ENCODE measurements at regions not wholly inside any gene's neighbourhood (a gene's known extent, or its start where the extent isn't known, plus 50 kb on each side); places are given as distances from the start of the nearest gene placed in this dataset.

DNA sequence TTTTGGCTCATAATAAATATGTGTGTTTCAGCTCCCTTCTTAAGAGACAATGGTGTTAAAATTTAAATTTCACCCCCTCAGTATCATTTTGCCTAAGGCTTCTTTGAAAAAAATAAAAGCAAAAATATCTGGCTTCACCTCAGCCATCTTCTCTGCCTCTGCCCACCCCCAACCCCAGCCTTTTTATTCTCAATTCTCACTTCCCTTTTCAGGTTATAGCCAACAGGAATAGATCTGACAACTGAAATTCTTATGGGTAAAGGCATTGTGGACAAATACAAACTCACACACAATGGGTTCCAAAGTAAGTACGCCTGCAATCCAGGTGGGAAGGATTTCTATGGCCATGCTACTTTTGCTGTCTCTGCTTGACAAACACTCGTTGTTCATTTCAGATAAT lies 399.0 kb upstream of the ARRDC4 start:
- no peak for ATAC-seq
- TF ChIP-seq ZFP30 (CRISPR knock-in tag; IDR thresholded peaks at IDR 0.05) (no peak), GLIS3 (CRISPR knock-in tag; IDR thresholded peaks at IDR 0.05) (no peak), ESRRG (CRISPR knock-in tag; IDR thresholded peaks at IDR 0.05) (no peak), ISL1 (CRISPR knock-in tag; IDR thresholded peaks at IDR 0.05) (no peak), ZNF565 (CRISPR knock-in tag; conservative IDR thresholded peaks at IDR 0.05; ENCODE audit: low read depth) (no peak), TCF4 (CRISPR knock-in tag; IDR thresholded peaks at IDR 0.05; ENCODE audit: borderline replicate concordance) (no peak)
- TF ChIP-seq, protein P1, sequence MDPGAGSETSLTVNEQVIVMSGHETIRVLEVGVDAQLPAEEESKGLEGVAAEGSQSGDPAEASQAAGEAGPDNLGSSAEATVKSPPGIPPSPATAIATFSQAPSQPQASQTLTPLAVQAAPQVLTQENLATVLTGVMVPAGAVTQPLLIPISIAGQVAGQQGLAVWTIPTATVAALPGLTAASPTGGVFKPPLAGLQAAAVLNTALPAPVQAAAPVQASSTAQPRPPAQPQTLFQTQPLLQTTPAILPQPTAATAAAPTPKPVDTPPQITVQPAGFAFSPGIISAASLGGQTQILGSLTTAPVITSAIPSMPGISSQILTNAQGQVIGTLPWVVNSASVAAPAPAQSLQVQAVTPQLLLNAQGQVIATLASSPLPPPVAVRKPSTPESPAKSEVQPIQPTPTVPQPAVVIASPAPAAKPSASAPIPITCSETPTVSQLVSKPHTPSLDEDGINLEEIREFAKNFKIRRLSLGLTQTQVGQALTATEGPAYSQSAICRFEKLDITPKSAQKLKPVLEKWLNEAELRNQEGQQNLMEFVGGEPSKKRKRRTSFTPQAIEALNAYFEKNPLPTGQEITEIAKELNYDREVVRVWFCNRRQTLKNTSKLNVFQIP (CRISPR knock-in tag; IDR thresholded peaks at IDR 0.05; ENCODE audit: borderline replicate concordance, low read depth), result no peak

GRCh38 chr15:97563516-97563915 lies 397.0 kb upstream of the ARRDC4 start:
- no peak for ATAC-seq
- no peak for TF ChIP-seq ZFP3 (CRISPR knock-in tag; IDR thresholded peaks at IDR 0.05)
- TF ChIP-seq, protein P1 (CRISPR knock-in tag; IDR thresholded peaks at IDR 0.05; ENCODE audit: borderline replicate concordance, low read depth), result no peak
- no peak for TF ChIP-seq SNAI2 (CRISPR knock-in tag; IDR thresholded peaks at IDR 0.05)
- TF ChIP-seq ISL1 (CRISPR knock-in tag; IDR thresholded peaks at IDR 0.05), result no peak
- TF ChIP-seq ZNF70 (CRISPR knock-in tag; IDR thresholded peaks at IDR 0.05), result no peak
- no peak for TF ChIP-seq CSRNP3 (CRISPR knock-in tag; IDR thresholded peaks at IDR 0.05)
- TF ChIP-seq RARB (CRISPR knock-in tag; IDR thresholded peaks at IDR 0.05), result no peak
- TF ChIP-seq ZNF8 (CRISPR knock-in tag; IDR thresholded peaks at IDR 0.05), result no peak
- TF ChIP-seq TOX (CRISPR knock-in tag; IDR thresholded peaks at IDR 0.05; ENCODE audit: borderline replicate concordance), result no peak
- no peak for TF ChIP-seq TCF4 (CRISPR knock-in tag; IDR thresholded peaks at IDR 0.05; ENCODE audit: borderline replicate concordance)

GRCh38 chr15:97566961-97567360 lies 393.5 kb upstream of the ARRDC4 start:
- TF ChIP-seq ISL1 (CRISPR knock-in tag; IDR thresholded peaks at IDR 0.05), result no peak
- no peak for TF ChIP-seq ZNF565 (CRISPR knock-in tag; conservative IDR thresholded peaks at IDR 0.05; ENCODE audit: low read depth)
- TF ChIP-seq ZFP3 (CRISPR knock-in tag; IDR thresholded peaks at IDR 0.05), result no peak
- no peak for TF ChIP-seq GLIS3 (CRISPR knock-in tag; IDR thresholded peaks at IDR 0.05)
- no peak for TF ChIP-seq SNAI2 (CRISPR knock-in tag; IDR thresholded peaks at IDR 0.05)
- TF ChIP-seq CSDC2 (CRISPR knock-in tag; IDR thresholded peaks at IDR 0.05), result no peak
- TF ChIP-seq CREB5 (CRISPR knock-in tag; IDR thresholded peaks at IDR 0.05; ENCODE audit: low read depth), result no peak
- TF ChIP-seq, protein P2, sequence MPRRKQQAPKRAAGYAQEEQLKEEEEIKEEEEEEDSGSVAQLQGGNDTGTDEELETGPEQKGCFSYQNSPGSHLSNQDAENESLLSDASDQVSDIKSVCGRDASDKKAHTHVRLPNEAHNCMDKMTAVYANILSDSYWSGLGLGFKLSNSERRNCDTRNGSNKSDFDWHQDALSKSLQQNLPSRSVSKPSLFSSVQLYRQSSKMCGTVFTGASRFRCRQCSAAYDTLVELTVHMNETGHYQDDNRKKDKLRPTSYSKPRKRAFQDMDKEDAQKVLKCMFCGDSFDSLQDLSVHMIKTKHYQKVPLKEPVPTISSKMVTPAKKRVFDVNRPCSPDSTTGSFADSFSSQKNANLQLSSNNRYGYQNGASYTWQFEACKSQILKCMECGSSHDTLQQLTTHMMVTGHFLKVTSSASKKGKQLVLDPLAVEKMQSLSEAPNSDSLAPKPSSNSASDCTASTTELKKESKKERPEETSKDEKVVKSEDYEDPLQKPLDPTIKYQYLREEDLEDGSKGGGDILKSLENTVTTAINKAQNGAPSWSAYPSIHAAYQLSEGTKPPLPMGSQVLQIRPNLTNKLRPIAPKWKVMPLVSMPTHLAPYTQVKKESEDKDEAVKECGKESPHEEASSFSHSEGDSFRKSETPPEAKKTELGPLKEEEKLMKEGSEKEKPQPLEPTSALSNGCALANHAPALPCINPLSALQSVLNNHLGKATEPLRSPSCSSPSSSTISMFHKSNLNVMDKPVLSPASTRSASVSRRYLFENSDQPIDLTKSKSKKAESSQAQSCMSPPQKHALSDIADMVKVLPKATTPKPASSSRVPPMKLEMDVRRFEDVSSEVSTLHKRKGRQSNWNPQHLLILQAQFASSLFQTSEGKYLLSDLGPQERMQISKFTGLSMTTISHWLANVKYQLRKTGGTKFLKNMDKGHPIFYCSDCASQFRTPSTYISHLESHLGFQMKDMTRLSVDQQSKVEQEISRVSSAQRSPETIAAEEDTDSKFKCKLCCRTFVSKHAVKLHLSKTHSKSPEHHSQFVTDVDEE (CRISPR knock-in tag; IDR thresholded peaks at IDR 0.05), result no peak
- no peak for TF ChIP-seq ESRRG (CRISPR knock-in tag; IDR thresholded peaks at IDR 0.05)
- TF ChIP-seq ZFP30 (CRISPR knock-in tag; IDR thresholded peaks at IDR 0.05), result no peak
- TF ChIP-seq PATZ1 (CRISPR knock-in tag; IDR thresholded peaks at IDR 0.05; ENCODE audit: borderline replicate concordance), result no peak
- no peak for TF ChIP-seq PPARA (CRISPR knock-in tag; IDR thresholded peaks at IDR 0.05; ENCODE audit: borderline replicate concordance)
- no peak for TF ChIP-seq TCF4 (CRISPR knock-in tag; IDR thresholded peaks at IDR 0.05; ENCODE audit: borderline replicate concordance)
- no peak for TF ChIP-seq ZNF8 (CRISPR knock-in tag; IDR thresholded peaks at IDR 0.05)
- no peak for TF ChIP-seq OSR1 (CRISPR knock-in tag; IDR thresholded peaks at IDR 0.05)
- TF ChIP-seq, protein P1 (CRISPR knock-in tag; IDR thresholded peaks at IDR 0.05; ENCODE audit: borderline replicate concordance, low read depth), result no peak
- no peak for TF ChIP-seq BACH2 (CRISPR knock-in tag; IDR thresholded peaks at IDR 0.05; ENCODE audit: borderline replicate concordance)
- ATAC-seq, result no peak

Data from SK-N-SH treated with all-trans-retinoic acid at 6 μM for 48 hours (cell line).